ENCODE measurements at regions not wholly inside any gene's neighbourhood (a gene's known extent, or its start where the extent isn't known, plus 50 kb on each side); places are given as distances from the start of the nearest gene placed in this dataset.

GRCh38 chr3:118740722-118741290 lies 293.8 kb downstream of the IGSF11 start:
- no peak for DNase-seq

GRCh38 chr3:118742760-118743159 lies 291.9 kb downstream of the IGSF11 start:
- TF ChIP-seq POLR2A (IDR thresholded peaks at IDR 0.05; ENCODE audit: low read length): no peak
- TF ChIP-seq GATA1 (IDR thresholded peaks at IDR 0.05; ENCODE audit: low read depth, low read length): no peak
- no peak for DNase-seq

More at GRCh38 chr3:118740722-118741290, 293.8 kb downstream of the IGSF11 start:
- TF ChIP-seq GATA1 (IDR thresholded peaks at IDR 0.05; ENCODE audit: low read depth, low read length): no peak

GRCh38 chr3:118744186-118744585 lies 290.5 kb downstream of the IGSF11 start:
- no peak for DNase-seq
- TF ChIP-seq GATA1 (IDR thresholded peaks at IDR 0.05; ENCODE audit: low read depth, low read length) (no peak), POLR2A (IDR thresholded peaks at IDR 0.05; ENCODE audit: low read length) (no peak)

GRCh38 chr3:118754406-118755252 lies 280.0 kb downstream of the IGSF11 start:
- no peak for DNase-seq
- TF ChIP-seq GATA1 (IDR thresholded peaks at IDR 0.05; ENCODE audit: low read depth, low read length) (no peak), POLR2A (IDR thresholded peaks at IDR 0.05; ENCODE audit: low read length) (no peak)

GRCh38 chr3:118755253-118755801 lies 279.3 kb downstream of the IGSF11 start:
- DNase-seq: no peak
- TF ChIP-seq GATA1 (IDR thresholded peaks at IDR 0.05; ENCODE audit: low read depth, low read length) (no peak), POLR2A (IDR thresholded peaks at IDR 0.05; ENCODE audit: low read length) (no peak)

- TF ChIP-seq POLR2A (IDR thresholded peaks at IDR 0.05; ENCODE audit: low read length) (no peak), GATA1 (IDR thresholded peaks at IDR 0.05; ENCODE audit: low read depth, low read length) (no peak)
- no peak for DNase-seq
Observed at GRCh38 chr3:118760585-118761290, 273.9 kb downstream of the IGSF11 start.

GRCh38 chr3:118761291-118761606 lies 273.4 kb downstream of the IGSF11 start:
- no peak for DNase-seq
- TF ChIP-seq GATA1 (IDR thresholded peaks at IDR 0.05; ENCODE audit: low read depth, low read length): no peak
- no peak for TF ChIP-seq POLR2A (IDR thresholded peaks at IDR 0.05; ENCODE audit: low read length)

- no peak for DNase-seq
- no peak for TF ChIP-seq GATA1 (IDR thresholded peaks at IDR 0.05; ENCODE audit: low read depth, low read length)
- TF ChIP-seq POLR2A (IDR thresholded peaks at IDR 0.05; ENCODE audit: low read length): no peak
Observed at GRCh38 chr3:118765636-118766305, 268.9 kb downstream of the IGSF11 start.

GRCh38 chr3:118766306-118766669 lies 268.4 kb downstream of the IGSF11 start:
- TF ChIP-seq GATA1 (IDR thresholded peaks at IDR 0.05; ENCODE audit: low read depth, low read length) (no peak), POLR2A (IDR thresholded peaks at IDR 0.05; ENCODE audit: low read length) (no peak)
- no peak for DNase-seq

- DNase-seq: no peak
- TF ChIP-seq GATA1 (IDR thresholded peaks at IDR 0.05; ENCODE audit: low read depth, low read length): no peak
- TF ChIP-seq POLR2A (IDR thresholded peaks at IDR 0.05; ENCODE audit: low read length): no peak
Observed at GRCh38 chr3:118772036-118772435, 262.6 kb downstream of the IGSF11 start.

GRCh38 chr3:118772547-118773011 lies 262.1 kb downstream of the IGSF11 start:
- TF ChIP-seq POLR2A (IDR thresholded peaks at IDR 0.05; ENCODE audit: low read length) (no peak), GATA1 (IDR thresholded peaks at IDR 0.05; ENCODE audit: low read depth, low read length) (no peak)
- DNase-seq: no peak

- TF ChIP-seq GATA1 (IDR thresholded peaks at IDR 0.05; ENCODE audit: low read depth, low read length) (no peak), POLR2A (IDR thresholded peaks at IDR 0.05; ENCODE audit: low read length) (no peak)
- no peak for DNase-seq
Observed at GRCh38 chr3:118775021-118775420, 259.6 kb downstream of the IGSF11 start.

- TF ChIP-seq GATA1 (IDR thresholded peaks at IDR 0.05; ENCODE audit: low read depth, low read length) (no peak), POLR2A (IDR thresholded peaks at IDR 0.05; ENCODE audit: low read length) (no peak)
- no peak for DNase-seq
Observed at GRCh38 chr3:118778201-118778600, 256.4 kb downstream of the IGSF11 start.

GRCh38 chr3:118781232-118781631 lies 253.4 kb downstream of the IGSF11 start:
- TF ChIP-seq POLR2A (IDR thresholded peaks at IDR 0.05; ENCODE audit: low read length) (no peak), GATA1 (IDR thresholded peaks at IDR 0.05; ENCODE audit: low read depth, low read length) (no peak)
- DNase-seq: no peak
